ENCODE measurements at regions not wholly inside any gene's neighbourhood (a gene's known extent, or its start where the extent isn't known, plus 50 kb on each side); places are given as distances from the start of the nearest gene placed in this dataset.

DNA sequence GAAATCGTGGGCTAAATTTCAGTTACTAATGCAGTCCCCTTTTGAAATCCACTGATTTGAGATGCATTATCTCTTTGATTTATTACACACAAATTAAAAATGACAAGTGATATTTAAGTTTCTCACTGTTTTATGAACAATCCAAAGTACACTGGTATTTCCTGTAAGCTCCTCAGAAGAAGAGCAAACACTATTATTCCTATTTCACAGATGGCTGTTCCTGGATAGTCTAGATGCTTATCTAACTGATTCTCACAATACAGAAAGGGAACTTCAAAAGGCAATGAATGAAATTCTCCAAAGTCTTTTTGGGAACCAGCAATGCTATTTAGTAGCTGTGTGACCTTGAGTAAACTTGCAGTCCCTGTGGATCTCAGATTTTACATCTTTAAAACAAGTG is 404.7 kb upstream of the DAB2 start:
- TF ChIP-seq CTCF (IDR thresholded peaks at IDR 0.05) (no peak), NR3C1 (IDR thresholded peaks at IDR 0.05) (no peak), POLR2A (IDR thresholded peaks at IDR 0.05; ENCODE audit: low read length) (no peak), EP300 (IDR thresholded peaks at IDR 0.05) (no peak), MAFK (IDR thresholded peaks at IDR 0.05; ENCODE audit: partially characterized antibody) (no peak), CHD2 (IDR thresholded peaks at IDR 0.05; ENCODE audit: low read length, partially characterized antibody) (no peak), CBX8 (IDR thresholded peaks at IDR 0.05) (no peak), CEBPB (IDR thresholded peaks at IDR 0.05) (no peak), SMC3 (IDR thresholded peaks at IDR 0.05) (no peak), KDM5A (IDR thresholded peaks at IDR 0.05) (no peak)
- TF ChIP-seq, protein P1, sequence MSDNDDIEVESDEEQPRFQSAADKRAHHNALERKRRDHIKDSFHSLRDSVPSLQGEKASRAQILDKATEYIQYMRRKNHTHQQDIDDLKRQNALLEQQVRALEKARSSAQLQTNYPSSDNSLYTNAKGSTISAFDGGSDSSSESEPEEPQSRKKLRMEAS (IDR thresholded peaks at IDR 0.05) = no peak
